Superior temporal gyrus (tissue), 1 donor: ENCODE measurements at regions not wholly inside any gene's neighbourhood (a gene's known extent, or its start where the extent isn't known, plus 50 kb on each side); places are given as distances from the start of the nearest gene placed in this dataset.
"Not testable (repeated sequence)": the region's sequence is repeated elsewhere in the genome, so short reads cannot be mapped to it uniquely, and the experiment has no call there.

Experiments used
- DNase-seq: peaks from one replicate; pipeline ENCODE4 v3.0.0-alpha.2; 2016; ENCODE audit errors: extremely low spot score

DNA sequence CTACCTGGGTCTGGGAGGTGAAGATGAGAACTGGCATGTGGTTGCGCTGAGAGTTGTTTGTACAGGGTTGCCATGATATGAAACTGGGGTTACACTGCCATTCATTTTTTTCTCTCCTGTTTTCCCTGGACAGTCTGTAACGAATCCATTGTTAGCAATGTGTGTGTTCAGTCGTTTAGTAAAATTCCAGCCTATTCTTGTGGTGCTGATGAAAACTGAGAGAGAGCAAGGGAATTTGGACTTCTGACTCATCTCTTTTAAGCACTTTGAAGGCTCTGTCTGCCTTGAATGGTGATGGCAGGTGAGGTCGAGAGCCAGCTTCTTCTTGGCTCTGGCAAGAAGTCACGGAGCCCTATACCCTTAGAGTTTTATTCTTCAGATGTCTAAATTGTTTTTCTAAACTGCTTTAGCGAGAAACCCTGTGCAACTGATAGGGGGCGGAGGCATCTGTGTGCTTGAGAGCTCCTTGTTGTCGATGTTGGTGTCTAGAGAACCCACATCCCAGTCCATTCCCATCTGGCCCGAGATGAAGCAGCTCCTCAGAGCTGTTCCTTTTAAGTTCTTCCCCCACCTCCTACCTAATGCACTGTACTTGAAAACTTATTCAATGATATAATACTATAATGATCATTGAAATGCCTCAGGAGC lies 204.4 kb downstream of the TMX1 start:
- DNase-seq: peak; percentile 46

- DNase-seq: no peak
Observed at GRCh38 chr14:51445001-51445390, 204.9 kb downstream of the TMX1 start.

- no peak for DNase-seq
Observed at GRCh38 chr14:51446771-51447170, 204.9 kb upstream of the FRMD6 start.

- no peak for DNase-seq
Observed at GRCh38 chr14:51447411-51447810, 204.3 kb upstream of the FRMD6 start.

DNA sequence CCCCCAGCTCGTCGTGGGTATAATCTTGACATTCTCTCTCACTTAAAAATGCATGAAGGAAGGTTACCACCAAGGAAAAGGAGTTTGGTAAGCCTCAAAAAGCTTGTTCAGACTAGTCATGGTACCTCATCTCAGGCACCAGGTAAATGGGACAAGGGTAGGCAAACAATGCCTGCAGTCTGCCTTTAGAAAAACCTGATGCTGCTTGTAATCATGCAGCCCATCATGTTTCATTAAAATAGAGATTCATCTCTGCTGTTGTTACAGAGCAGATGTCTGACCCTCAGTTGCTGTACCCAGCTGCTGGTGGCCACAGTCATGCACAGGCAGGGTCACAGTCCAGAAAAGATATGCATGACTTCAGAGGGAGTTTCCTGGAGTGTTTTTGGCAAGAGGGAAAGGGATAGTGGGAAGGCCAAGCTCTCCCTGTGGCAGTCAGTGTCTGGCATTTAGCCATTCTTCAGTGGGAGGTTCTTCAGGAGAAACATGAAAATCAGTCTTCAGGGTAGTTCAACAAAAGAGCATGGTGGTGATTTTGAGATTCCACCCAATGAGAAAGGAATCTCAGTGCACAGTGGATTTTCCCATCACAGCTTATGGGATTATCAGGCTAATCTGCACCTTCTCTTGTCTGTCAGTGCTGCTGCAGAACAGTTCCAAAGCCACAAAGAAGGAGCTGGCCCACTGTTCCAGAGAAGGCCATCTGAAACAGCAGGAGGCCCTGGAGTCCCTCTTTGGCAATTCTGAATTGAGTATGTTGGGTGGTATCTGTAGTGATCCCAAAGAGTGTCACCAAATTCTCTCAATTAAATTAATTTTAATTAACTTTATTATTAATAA lies 202.7 kb upstream of the FRMD6 start:
- no peak for DNase-seq

DNA sequence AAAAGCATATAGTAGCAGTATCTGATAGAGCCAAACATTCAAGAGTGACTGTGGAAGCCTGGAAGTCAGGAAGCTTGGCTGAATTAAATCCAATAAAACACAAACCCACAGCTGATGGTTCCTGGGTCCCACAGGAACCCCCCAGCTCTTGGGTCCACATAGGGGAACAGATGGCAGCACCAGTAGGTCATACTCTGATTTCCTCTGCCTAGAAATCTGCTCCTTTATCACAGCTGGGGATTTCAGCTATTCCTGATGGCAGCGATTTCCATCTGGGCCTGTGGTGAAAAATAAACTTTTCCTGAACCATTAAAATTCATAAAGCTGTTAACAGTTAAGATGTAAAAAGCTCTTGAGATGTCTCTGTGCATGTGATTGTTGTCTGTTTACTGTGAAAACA lies 202.0 kb upstream of the FRMD6 start:
- DNase-seq: no peak

DNA sequence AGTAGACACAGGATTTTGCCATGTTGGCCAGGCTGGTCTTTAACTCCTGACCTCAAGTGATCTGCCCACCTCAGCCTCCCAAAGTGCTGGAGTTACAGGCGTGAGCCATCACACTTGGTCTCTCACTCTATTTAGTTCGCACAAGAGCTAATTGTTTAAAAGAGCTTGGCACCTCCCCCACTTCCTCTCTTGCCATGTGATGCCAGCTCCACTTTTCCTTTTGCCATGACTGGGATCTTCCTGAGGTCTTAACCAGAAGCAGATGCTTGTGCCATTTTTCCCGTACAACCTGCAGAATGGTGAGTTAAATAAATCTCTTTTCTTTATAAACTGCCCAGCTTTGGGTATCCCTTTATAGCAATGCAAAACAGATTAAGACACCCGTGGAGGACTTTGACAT lies 200.1 kb upstream of the FRMD6 start:
- DNase-seq: no peak

GRCh38 chr14:51453869-51454268 lies 197.8 kb upstream of the FRMD6 start:
- DNase-seq: peak; percentile 59

- DNase-seq: no peak
Observed at GRCh38 chr14:51454351-51454750, 197.4 kb upstream of the FRMD6 start.

- DNase-seq: no peak
Observed at GRCh38 chr14:51455041-51455835, 196.5 kb upstream of the FRMD6 start.

- DNase-seq: no peak
Observed at GRCh38 chr14:51457843-51458562, 193.7 kb upstream of the FRMD6 start.

DNA sequence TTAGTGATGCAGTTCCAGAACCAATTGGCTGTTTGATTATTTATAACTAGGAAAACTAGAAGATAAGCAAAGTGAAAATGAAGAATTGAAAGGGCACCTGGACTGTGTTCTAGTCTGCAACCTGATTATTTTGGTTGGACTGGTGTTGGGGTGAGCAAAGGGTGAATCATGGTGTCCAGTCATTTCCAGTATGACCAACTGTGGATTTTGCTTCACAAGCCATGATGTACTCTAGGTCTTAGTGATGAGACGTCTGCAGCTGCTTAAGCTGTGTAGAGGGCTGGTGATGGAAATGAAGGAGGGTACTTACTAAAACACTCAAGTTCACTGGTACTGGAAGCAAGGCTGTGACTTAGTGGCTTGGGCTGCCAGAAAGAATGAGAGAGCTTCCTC lies 193.2 kb upstream of the FRMD6 start:
- DNase-seq: no peak

DNA sequence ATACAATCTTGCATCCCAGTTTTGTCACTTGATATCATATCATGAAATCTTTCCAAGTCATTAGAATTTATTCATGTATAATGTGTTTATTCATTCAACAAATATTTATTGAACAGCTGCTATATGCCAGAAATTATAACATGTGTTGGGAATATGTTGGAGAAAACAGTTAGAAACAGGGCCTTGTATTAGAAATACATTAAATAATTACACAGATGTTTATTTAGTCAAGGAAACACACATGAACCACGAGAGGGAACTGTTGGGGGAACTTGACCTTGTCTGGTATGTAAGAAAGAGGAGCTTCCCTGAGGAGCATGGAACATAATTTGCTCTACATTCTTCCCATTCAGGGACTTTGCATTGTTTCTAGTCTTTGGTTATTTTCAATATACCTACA lies 191.7 kb upstream of the FRMD6 start:
- no peak for DNase-seq

- no peak for DNase-seq
Observed at GRCh38 chr14:51462182-51462581, 189.5 kb upstream of the FRMD6 start.

- DNase-seq: no peak
Observed at GRCh38 chr14:51462706-51463105, 189.0 kb upstream of the FRMD6 start.

DNA sequence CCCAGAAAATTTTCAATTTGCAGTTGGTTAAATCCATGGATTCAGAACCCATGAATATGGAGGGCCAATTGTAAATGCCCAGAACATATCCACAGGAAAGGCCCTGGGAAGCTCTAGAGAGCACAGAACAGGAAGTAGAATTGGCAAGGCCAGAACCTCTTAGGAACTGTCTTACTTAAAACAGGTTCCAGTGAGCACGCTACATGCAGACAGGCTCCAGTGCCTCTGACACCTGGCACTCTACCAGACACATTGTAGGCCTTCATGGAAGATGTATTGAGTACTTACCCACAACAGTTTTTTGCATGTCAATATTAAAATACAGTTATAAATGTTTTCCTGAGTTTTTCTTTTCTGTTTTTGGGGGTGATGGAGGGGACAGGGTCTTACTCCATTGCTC lies 188.2 kb upstream of the FRMD6 start:
- DNase-seq: no peak

DNA sequence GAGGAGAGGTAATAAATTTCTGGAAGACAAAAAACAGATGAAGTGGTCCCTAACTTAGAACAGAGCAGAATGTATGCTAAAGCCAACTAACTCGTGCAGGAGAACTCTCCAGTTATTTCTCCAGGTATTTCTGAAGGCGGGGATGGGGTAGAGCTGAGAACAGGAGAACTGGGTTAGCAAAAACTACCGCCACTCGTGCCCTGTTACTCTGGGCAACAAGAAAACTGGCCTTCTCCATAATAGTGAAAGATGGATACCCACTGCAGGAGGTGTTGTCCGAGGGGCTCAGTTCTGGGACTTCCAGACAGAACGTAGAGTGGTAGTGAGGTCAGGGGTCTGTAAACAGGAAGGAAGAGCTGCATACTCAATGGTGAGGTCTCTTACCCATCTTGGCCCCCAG lies 187.3 kb upstream of the FRMD6 start:
- DNase-seq: no peak

GRCh38 chr14:51465486-51465885 lies 186.2 kb upstream of the FRMD6 start:
- no peak for DNase-seq

- not testable (repeated sequence) for DNase-seq
Observed at GRCh38 chr14:51467392-51467791, 184.3 kb upstream of the FRMD6 start.

DNA sequence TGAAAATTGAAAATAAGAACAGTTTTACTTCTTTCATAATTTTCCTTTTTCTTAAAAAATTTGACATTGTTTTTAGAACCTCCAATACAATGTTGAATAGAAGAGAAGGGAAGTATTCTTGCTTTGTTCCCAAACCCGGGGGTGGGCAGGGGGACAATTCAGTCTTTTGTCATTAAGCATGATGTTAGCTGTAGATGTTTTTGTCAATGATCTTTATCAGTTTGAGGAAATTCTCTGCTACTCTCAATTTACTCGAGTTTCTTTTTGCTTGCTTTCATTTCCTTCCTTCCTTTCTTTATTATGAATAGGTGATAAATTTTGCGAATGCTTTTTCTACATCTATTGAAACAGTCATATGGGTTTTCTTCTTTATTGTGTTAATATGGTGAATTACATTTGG lies 183.2 kb upstream of the FRMD6 start:
- DNase-seq: no peak

- DNase-seq: no peak
Observed at GRCh38 chr14:51472881-51473280, 178.8 kb upstream of the FRMD6 start.

- no peak for DNase-seq
Observed at GRCh38 chr14:51473351-51473750, 178.4 kb upstream of the FRMD6 start.
